Osteocyte (in vitro differentiated cells): ENCODE measurements at regions not wholly inside any gene's neighbourhood (a gene's known extent, or its start where the extent isn't known, plus 50 kb on each side); places are given as distances from the start of the nearest gene placed in this dataset.
"Not testable (repeated sequence)": the region's sequence is repeated elsewhere in the genome, so short reads cannot be mapped to it uniquely, and the experiment has no call there.

Experiments
- DNase-seq: peaks from one replicate; pipeline ENCODE4 v3.0.0; 2021; ENCODE audit warnings: mixed read lengths; ENCODE audit not compliant: unreplicated experiment; ENCODE audit errors: extremely low spot score
- H3K27ac Mint-ChIP-seq: one replicate; pipeline ENCODE4 v1.8.0; 2021; ENCODE audit warnings: mild to moderate bottlenecking, mixed read lengths; ENCODE audit not compliant: unreplicated experiment
- H3K27me3 Mint-ChIP-seq: one replicate; pipeline ENCODE4 v1.8.0; 2021; ENCODE audit warnings: mixed read lengths; ENCODE audit not compliant: unreplicated experiment
- H3K36me3 Mint-ChIP-seq: one replicate; pipeline ENCODE4 v1.8.0; 2021; ENCODE audit warnings: mixed read lengths; ENCODE audit not compliant: unreplicated experiment
- H3K4me1 Mint-ChIP-seq: one replicate; pipeline ENCODE4 v1.8.0; 2021; ENCODE audit warnings: mixed read lengths; ENCODE audit not compliant: unreplicated experiment
- H3K4me3 Mint-ChIP-seq: one replicate; pipeline ENCODE4 v1.8.0; 2021; ENCODE audit warnings: mild to moderate bottlenecking, moderate library complexity, mixed read lengths; ENCODE audit not compliant: unreplicated experiment
- H3K9me3 Mint-ChIP-seq: one replicate; pipeline ENCODE4 v1.8.0; 2021; ENCODE audit warnings: mixed read lengths; ENCODE audit not compliant: unreplicated experiment
- TF ChIP-seq, protein P1 (sequence below): fragments of 200-600 bp; sonication (generic); IDR thresholded peaks from 2 replicates; pipeline ENCODE4 v1.5.0; 2021; ENCODE audit warnings: antibody characterized with exemption, mild to moderate bottlenecking, moderate library complexity

DNA sequence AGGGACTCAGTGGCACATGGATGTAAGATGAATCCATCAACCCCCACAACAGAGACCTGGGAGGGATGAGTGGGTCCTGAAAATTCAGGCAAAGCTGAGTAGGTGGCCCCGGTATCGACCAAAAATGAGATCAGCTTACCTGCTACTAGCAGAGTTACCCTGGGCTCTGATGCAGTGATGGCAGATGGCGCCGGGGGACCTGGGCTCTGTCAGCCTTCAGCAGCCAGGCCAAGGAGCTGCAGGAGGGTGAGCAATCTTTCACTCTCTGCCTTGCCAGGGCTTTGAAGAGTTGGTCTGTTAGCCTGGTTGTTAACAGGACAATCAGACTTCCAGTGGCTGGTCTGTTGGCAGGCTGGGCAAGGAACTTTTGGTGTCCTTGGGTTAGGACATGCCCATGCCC, 1054.8 kb downstream of the SI start:
- Mint-ChIP-seq H3K9me3 (peaks cover 10% of the 10 kb centered on the region), H3K4me3 (no peak overlapping the region), H3K27me3 (peaks cover 8% of the 10 kb centered on the region), H3K4me1 (no peaks in the 10 kb centered on the region), H3K27ac (no peak overlapping the region), H3K36me3 (no peaks in the 10 kb centered on the region)
- peak; percentile 57 for DNase-seq
- TF ChIP-seq, protein P1, sequence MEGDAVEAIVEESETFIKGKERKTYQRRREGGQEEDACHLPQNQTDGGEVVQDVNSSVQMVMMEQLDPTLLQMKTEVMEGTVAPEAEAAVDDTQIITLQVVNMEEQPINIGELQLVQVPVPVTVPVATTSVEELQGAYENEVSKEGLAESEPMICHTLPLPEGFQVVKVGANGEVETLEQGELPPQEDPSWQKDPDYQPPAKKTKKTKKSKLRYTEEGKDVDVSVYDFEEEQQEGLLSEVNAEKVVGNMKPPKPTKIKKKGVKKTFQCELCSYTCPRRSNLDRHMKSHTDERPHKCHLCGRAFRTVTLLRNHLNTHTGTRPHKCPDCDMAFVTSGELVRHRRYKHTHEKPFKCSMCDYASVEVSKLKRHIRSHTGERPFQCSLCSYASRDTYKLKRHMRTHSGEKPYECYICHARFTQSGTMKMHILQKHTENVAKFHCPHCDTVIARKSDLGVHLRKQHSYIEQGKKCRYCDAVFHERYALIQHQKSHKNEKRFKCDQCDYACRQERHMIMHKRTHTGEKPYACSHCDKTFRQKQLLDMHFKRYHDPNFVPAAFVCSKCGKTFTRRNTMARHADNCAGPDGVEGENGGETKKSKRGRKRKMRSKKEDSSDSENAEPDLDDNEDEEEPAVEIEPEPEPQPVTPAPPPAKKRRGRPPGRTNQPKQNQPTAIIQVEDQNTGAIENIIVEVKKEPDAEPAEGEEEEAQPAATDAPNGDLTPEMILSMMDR = no peak

DNA sequence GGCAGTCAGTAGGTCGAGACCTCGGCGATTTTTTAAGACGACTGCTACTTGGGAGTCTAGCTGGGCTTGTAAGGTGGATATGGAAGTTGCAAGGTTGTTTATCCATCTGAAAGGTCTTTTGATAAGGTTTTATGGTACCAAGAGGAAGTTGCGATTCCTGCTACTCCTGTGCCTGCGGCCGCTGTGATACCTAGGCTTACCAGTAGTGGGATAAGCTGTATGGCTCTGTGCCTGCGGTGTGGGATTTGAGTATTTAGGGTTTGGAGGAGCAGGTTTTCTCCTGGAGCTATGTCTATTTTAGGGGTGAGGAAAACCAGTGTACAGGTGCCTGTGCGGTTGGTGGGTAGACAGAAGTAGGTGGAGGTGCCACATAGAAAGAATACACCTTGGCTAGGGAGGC, 1059.8 kb downstream of the SI start:
- Mint-ChIP-seq H3K4me1 (peaks cover 5% of the 10 kb centered on the region), H3K27me3 (no peaks in the 10 kb centered on the region), H3K36me3 (no peaks in the 10 kb centered on the region), H3K9me3 (no peaks in the 10 kb centered on the region), H3K4me3 (no peak overlapping the region), H3K27ac (no peak overlapping the region)
- TF ChIP-seq, protein P1 = no peak
- no peak for DNase-seq

- H3K4me1 Mint-ChIP-seq = peaks cover 3% of the 10 kb centered on the region
- H3K27ac Mint-ChIP-seq = no peak overlapping the region
- H3K4me3 Mint-ChIP-seq = no peak overlapping the region
- TF ChIP-seq, protein P1 = no peak
- no peaks in the 10 kb centered on the region for H3K27me3 Mint-ChIP-seq
- DNase-seq = no peak
- H3K36me3 Mint-ChIP-seq = no peaks in the 10 kb centered on the region
- no peaks in the 10 kb centered on the region for H3K9me3 Mint-ChIP-seq
Measured at GRCh38 chr3:164007765-164008164, 1070.5 kb downstream of the SI start.

- Mint-ChIP-seq H3K4me1 (peaks cover 10% of the 10 kb centered on the region), H3K36me3 (no peaks in the 10 kb centered on the region), H3K27me3 (peaks cover 1% of the 10 kb centered on the region), H3K4me3 (no peak overlapping the region), H3K27ac (no peak overlapping the region), H3K9me3 (no peaks in the 10 kb centered on the region)
- no peak for DNase-seq
- TF ChIP-seq, protein P1 = no peak
Measured at GRCh38 chr3:164004205-164004604, 1074.1 kb downstream of the SI start.

DNA sequence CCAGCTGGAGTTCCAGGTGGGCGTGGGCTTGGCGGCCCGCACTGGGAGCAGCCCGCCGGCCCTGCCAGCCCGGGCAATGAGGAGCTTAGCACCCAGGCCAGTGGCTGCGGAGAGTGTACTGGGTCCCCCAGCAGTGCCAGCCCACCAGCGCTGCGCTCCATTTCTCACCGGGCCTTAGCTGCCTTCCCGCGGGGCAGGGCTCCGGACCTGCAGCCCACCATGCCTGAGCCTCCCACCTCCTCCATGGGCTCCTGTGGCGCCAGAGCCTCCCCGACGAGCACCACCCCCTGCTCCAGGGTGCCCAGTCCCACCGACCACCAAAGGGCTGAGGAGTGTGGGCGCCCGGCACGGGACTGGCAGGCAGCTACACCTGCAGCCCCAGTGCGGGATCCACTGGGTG, 1075.3 kb downstream of the SI start:
- not testable (repeated sequence) for H3K4me1 Mint-ChIP-seq, H3K36me3 Mint-ChIP-seq, DNase-seq, H3K9me3 Mint-ChIP-seq, H3K4me3 Mint-ChIP-seq, H3K27ac Mint-ChIP-seq
- peaks cover 12% of the 10 kb centered on the region for H3K27me3 Mint-ChIP-seq

- H3K27ac Mint-ChIP-seq = no peak overlapping the region
- H3K27me3 Mint-ChIP-seq = peaks cover 11% of the 10 kb centered on the region
- TF ChIP-seq, protein P1 = no peak
- H3K4me1 Mint-ChIP-seq = no peaks in the 10 kb centered on the region
- H3K9me3 Mint-ChIP-seq = no peaks in the 10 kb centered on the region
- no peak overlapping the region for H3K4me3 Mint-ChIP-seq
- no peaks in the 10 kb centered on the region for H3K36me3 Mint-ChIP-seq
- no peak for DNase-seq
Measured at GRCh38 chr3:163983940-163984339, 1094.4 kb downstream of the SI start.
